ENCODE measurements at regions not wholly inside any gene's neighbourhood (a gene's known extent, or its start where the extent isn't known, plus 50 kb on each side); places are given as distances from the start of the nearest gene placed in this dataset.

GRCh38 chr5:14946815-14947620 is 75.4 kb upstream of the ANKH start:
- TF ChIP-seq CTCF (IDR thresholded peaks at IDR 0.05; ENCODE audit: low read depth, low read length) (peak; percentile 47), EZH2phosphoT487 (IDR thresholded peaks at IDR 0.05; ENCODE audit: low read depth) (no peak)

Measured in OCI-LY3 (cell line).